Fibroblast of lung (primary cell): ENCODE measurements at regions not wholly inside any gene's neighbourhood (a gene's known extent, or its start where the extent isn't known, plus 50 kb on each side); places are given as distances from the start of the nearest gene placed in this dataset.

Source experiments
- CTCF ChIP-seq, 2 donors: IDR thresholded peaks in 1 of 2; conservative IDR thresholded peaks in 1 of 2; 1 replicate in 1 of 2; 2 replicates in 1 of 2; pipeline ENCODE4 v1.5.1; 2011 to 2012; ENCODE audit warnings: low read length in 2 of 2, control low read depth in 1 of 2, inconsistent platforms in 1 of 2, low read depth in 1 of 2, mild to moderate bottlenecking in 1 of 2
- EZH2 ChIP-seq: IDR thresholded peaks from 2 replicates; pipeline ENCODE4 v1.5.1; 2012; ENCODE audit warnings: low read length, control low read depth, mild to moderate bottlenecking; ENCODE audit errors: missing control alignments

GRCh38 chr6:98136333-98136732, 698.0 kb upstream of the POU3F2 start:
- TF ChIP-seq CTCF (conservative IDR thresholded peaks at IDR 0.05 in 1 of 2, IDR thresholded peaks at IDR 0.05 in 1 of 2; ENCODE audit: low read depth in 1 of 2, low read length in 2 of 2) (no peak), EZH2 (no peak)
